ENCODE measurements at regions not wholly inside any gene's neighbourhood (a gene's known extent, or its start where the extent isn't known, plus 50 kb on each side); places are given as distances from the start of the nearest gene placed in this dataset.

DNA sequence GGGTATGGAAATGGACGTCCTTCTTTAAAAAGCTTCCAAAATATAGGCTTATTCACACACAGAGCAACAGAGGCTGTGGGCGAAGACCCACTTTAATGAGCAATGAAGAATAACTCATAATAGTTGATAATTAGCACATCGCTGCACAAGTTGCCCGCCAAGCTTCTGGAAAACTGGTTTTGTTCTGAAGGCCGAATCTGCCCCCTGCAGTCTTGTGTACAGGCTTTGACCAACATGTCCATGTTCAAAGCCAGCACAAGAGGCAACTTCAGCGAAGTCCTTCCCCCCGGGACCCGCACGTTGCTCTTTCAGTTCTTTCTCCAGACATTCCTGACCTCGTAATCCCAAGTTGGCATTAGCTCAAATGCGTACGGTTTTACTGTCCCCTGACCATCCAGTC is 73.3 kb downstream of the IRX5 start:
- H3K4me3 ChIP-seq (ENCODE audit: low read depth, low read length): no peak overlapping the region
- DNase-seq (ENCODE audit: low read depth): no peak
- TF ChIP-seq, protein P1, sequence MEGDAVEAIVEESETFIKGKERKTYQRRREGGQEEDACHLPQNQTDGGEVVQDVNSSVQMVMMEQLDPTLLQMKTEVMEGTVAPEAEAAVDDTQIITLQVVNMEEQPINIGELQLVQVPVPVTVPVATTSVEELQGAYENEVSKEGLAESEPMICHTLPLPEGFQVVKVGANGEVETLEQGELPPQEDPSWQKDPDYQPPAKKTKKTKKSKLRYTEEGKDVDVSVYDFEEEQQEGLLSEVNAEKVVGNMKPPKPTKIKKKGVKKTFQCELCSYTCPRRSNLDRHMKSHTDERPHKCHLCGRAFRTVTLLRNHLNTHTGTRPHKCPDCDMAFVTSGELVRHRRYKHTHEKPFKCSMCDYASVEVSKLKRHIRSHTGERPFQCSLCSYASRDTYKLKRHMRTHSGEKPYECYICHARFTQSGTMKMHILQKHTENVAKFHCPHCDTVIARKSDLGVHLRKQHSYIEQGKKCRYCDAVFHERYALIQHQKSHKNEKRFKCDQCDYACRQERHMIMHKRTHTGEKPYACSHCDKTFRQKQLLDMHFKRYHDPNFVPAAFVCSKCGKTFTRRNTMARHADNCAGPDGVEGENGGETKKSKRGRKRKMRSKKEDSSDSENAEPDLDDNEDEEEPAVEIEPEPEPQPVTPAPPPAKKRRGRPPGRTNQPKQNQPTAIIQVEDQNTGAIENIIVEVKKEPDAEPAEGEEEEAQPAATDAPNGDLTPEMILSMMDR (conservative IDR thresholded peaks at IDR 0.05; ENCODE audit: low read depth, low read length): no peak

DNA sequence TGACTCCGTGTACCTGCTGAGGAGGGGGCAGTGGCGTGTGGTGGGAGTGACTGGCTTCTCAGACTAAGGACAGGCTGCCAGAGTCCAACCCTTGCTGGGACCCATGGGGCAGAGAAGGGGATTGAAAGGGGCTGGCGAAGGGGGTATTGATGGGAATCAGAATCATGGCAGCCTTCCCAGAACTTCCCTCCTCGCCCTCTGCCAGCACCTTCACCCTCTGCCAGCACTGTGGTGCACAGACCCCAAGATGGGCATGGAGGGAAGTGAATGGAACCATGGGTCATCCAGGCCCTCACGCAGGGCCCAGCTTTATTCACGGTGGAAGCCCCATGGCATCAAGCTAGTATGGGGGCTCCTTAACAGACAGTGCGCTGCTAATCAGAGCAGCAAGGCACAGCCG is 76.8 kb downstream of the IRX5 start:
- H3K4me3 ChIP-seq (ENCODE audit: low read depth, low read length): no peak overlapping the region
- no peak for DNase-seq (ENCODE audit: low read depth)
- TF ChIP-seq, protein P1 (conservative IDR thresholded peaks at IDR 0.05; ENCODE audit: low read depth, low read length): no peak

DNA sequence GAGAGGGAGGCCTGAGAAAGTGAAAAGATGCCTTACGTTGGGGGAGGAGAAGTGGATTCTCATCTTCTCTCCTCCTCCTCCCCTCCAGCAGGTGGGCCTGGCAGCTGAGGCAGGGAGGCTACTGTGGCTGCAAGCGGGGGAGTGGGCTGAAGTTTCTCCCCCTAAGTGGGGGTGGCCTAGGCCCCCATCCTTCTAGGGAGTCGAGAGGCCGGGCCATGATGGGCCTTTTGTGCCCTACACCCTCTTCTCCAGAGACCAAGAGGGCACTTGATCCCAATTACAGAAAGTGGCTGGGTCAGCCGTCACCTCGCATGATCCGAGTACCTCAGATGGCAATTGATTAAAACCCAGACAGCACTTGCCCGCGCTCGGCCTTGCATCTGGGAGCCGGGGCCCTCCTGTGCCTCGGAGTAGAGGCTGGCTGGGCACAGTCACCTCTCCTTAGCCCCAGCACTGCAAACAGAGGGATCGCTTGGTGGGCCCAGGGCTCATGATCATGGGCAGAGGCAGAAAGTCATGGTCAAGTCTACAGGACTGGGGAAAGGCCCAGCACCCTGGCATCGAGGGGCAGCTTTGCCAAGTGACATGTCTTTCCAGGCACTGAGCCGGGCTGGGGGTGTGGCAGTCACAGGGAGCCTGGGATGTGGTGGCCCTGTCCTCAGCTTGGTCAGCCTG is 78.3 kb downstream of the IRX5 start:
- TF ChIP-seq, protein P1 (conservative IDR thresholded peaks at IDR 0.05; ENCODE audit: low read depth, low read length): no peak
- no peak for DNase-seq (ENCODE audit: low read depth)
- no peak overlapping the region for H3K4me3 ChIP-seq (ENCODE audit: low read depth, low read length)

DNA sequence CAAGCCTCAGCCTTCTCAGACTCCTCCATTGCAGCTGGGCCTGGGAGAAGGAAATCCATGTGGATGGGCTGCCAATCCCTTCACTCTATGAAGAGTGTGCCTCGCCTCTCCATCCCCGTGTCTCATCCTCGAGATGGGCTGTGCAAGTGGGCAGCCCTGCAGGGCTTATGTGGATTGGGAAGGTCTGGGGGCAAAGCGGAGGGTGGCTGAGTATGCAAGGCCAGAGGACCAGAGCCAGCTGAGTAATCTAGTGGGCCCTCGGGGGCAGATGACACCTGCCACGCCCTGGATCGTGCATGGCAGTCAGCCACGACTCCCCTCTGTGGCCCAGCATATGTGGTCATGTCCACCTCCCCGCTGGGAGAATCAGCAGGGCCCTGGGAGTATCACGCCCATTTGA is 78.9 kb downstream of the IRX5 start:
- DNase-seq (ENCODE audit: low read depth): no peak
- TF ChIP-seq, protein P1 (conservative IDR thresholded peaks at IDR 0.05; ENCODE audit: low read depth, low read length): no peak
- H3K4me3 ChIP-seq (ENCODE audit: low read depth, low read length): no peak overlapping the region

- DNase-seq (ENCODE audit: low read depth): no peak
- TF ChIP-seq, protein P1 (conservative IDR thresholded peaks at IDR 0.05; ENCODE audit: low read depth, low read length): no peak
- no peak overlapping the region for H3K4me3 ChIP-seq (ENCODE audit: low read depth, low read length)
These were observed 80.0 kb downstream of the IRX5 start for GRCh38 chr16:55010492-55011160.

GRCh38 chr16:55012362-55012761 is 81.7 kb downstream of the IRX5 start:
- TF ChIP-seq, protein P1 (conservative IDR thresholded peaks at IDR 0.05; ENCODE audit: low read depth, low read length): no peak
- DNase-seq (ENCODE audit: low read depth): no peak
- no peak overlapping the region for H3K4me3 ChIP-seq (ENCODE audit: low read depth, low read length)

DNA sequence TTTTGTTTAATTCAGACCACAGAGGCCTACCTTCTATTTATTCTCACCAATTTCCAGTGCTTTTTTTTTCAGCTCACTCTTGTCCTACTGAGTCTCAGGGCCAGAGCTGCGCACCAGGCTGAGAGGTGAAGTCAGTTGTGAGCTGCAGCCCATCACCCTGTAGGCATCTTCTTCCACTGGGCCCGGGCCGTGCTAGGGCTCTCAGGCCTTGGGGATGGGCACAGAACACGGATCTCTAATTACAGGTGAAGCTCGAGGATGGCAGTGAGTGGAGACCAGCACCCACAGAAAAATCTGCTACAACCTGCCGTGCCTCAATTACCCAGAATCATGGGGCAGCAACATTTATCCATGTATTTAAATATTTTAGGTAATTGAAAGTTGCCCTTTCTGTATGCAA is 82.1 kb downstream of the IRX5 start:
- no peak overlapping the region for H3K4me3 ChIP-seq (ENCODE audit: low read depth, low read length)
- TF ChIP-seq, protein P1 (conservative IDR thresholded peaks at IDR 0.05; ENCODE audit: low read depth, low read length): no peak
- no peak for DNase-seq (ENCODE audit: low read depth)

All from epithelial cell of proximal tubule (primary cell).